ENCODE measurements at regions not wholly inside any gene's neighbourhood (a gene's known extent, or its start where the extent isn't known, plus 50 kb on each side); places are given as distances from the start of the nearest gene placed in this dataset.

GRCh38 chr14:101025696-101026095 lies 122.2 kb upstream of the RTL1 start:
- DNase-seq (ENCODE audit: low read depth, low spot score), result no peak

DNA sequence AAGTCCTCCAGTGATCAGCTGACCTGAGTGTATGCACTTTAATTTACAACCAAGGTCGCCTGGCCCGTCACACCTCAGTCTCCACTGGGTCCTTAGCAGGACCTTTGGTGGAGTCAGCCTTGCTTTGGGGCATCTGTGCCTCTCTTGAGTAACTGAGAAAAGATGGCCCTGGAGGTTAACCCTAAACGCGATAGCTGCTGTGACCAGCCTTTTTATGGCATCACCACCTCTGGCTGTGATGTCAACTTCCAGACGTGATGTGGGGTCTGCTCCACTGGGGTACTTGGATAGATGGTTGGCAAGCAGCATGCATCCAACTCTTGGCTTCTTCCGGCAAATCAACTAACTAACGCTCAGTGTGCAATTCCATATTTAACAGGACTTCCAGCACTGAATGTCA lies 122.8 kb upstream of the RTL1 start:
- DNase-seq (ENCODE audit: low read depth, low spot score), result no peak

DNA sequence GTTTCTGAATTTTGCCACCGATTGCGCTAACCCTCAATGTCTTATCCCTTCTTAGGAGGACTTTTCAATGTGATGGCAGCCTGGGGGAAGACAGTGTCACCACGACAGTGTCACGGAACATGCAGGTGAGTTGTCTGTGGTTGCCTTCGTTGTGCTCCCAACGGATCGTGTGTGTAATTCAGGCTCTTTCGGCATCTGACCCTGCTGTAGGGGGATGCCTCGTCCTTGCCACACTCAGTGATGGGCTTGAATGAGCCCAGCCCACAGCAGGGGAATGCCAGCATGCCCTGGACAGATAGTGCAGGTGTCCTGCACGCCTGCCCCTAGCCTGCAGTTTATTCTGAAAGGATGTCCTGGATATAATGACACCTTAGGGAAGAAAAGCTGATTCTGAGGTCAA lies 123.8 kb upstream of the RTL1 start:
- DNase-seq (ENCODE audit: low read depth, low spot score), result no peak

- DNase-seq (ENCODE audit: low read depth, low spot score), result no peak
Measured at GRCh38 chr14:101027966-101028365, 124.4 kb upstream of the RTL1 start.

DNA sequence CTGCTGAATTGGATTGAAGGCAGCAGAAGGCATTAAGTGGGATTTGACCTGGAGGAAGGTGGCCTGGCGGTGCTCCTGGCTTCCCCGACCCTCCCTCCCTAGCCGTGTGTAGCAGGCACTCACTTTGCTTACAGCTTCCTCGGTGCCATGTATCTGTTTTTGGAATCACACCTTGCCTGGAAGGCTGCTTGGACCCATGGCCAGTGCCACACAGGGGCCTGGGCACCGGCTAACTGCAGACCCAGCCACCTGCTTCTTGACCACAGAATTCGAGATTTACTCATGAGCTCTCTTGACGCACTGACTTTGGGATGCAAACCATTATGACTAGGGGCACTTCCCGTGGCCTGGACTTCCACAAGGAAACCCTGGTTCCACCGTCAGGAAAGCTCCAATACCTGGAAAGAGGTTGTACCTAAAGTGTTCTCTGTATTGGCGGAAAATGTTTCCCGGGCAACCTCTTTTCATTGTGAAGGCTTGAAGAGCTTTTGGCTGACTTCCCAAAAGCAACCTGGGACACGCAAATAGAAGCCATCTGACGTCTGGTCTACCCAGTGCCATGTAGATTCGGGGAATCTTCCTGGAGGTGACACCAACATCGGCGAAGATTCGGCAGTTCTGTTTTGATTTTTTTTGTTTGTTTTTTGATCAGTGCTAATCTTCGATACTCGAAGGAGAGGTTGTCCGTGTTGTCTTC lies 125.6 kb upstream of the RTL1 start:
- DNase-seq (ENCODE audit: low read depth, low spot score), result no peak

DNA sequence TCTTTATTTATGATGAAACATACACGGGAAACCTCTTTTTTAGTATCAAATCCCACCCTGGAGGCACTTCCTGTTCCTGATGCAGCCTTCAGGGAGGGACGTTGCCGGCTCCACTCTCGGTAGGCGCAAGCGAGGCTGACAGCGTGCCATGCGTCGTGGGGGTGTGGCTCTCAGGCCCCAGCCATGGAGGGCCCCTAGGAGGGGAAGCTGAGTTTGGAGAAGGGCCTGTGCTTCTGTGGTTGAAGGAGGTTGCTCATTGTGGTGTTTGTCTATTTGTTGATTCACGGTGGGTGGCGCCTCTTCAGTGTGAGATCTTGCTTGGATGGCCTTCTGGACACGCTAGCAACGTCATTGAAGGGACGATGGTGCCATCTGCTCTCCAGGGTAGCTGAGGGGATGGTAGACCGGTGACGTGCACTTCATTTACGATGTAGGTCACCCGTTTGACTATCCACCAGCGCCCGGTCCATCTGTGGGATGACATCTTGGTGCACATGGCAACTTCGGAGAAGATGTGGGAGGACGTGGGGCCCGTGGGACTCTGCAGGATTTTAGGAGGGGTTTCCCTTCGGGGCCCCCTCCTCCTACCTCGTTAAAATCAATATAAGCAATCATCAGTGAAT lies 126.3 kb upstream of the RTL1 start:
- DNase-seq (ENCODE audit: low read depth, low spot score), result no peak

DNA sequence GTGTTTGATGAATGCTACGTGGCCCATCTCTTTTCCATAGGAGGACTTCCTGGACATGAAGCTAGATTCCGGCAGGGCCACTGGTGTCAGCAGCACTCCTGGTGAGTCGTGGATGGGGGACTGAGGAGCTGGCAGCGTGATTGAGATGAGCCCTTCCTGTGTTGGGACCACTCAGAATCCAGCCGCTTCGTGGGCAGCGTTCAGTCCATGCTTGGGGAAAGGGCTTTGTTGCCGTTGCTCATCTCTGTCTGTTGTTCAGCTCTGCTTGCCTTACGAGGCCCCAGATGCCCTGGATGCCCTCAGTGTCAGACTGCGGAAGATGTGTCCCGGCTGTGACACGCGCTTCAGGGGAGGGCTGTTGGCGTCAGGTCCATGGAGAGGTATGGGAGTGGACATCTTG lies 127.1 kb upstream of the RTL1 start:
- no peak for DNase-seq (ENCODE audit: low read depth, low spot score)

GRCh38 chr14:101031186-101031585 lies 127.7 kb upstream of the RTL1 start:
- DNase-seq (ENCODE audit: low read depth, low spot score), result no peak

DNA sequence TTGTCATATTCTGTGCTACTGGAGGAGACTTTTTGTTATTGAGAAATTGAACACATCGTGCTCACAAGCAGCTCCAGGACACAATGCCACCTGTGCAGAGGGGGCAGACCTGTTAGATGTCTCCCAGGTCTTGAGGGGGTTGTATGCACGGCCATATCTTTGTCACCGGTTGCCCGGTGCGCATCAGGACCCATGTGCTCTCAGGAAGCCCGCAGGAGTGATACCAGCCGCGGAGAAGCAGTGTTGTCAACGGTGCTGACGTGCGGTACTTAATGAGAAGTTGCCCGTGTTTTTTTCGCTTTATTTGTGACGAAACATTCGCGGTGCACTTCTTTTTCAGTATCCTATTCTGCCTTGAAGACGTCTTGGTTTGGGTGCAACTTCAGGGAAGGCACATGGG lies 128.2 kb upstream of the RTL1 start:
- no peak for DNase-seq (ENCODE audit: low read depth, low spot score)

GRCh38 chr14:101032433-101032832 lies 128.9 kb upstream of the RTL1 start:
- no peak for DNase-seq (ENCODE audit: low read depth, low spot score)

DNA sequence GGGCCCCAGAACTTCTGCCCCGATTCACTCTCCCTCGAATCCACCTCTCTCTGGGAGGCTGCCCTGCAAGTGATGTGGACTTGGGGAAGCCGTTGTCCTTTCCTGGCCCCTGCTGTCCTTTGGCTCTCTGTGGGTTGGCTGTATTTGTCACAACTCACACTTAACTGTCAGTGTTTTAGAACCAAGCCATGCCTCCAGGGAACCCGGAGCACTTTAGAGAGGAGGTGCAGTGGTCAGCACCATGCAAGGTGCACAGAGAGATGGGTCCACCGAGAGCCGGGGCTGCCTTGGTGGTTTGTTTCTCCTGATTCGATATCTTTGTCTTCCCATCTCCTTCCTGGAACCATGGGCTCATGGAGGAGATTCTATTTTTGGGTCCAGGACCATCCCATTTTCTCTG lies 129.5 kb upstream of the RTL1 start:
- no peak for DNase-seq (ENCODE audit: low read depth, low spot score)

GRCh38 chr14:101033446-101034165 lies 130.1 kb upstream of the RTL1 start:
- DNase-seq (ENCODE audit: low read depth, low spot score), result no peak

GRCh38 chr14:101034986-101035385 lies 131.5 kb upstream of the RTL1 start:
- no peak for DNase-seq (ENCODE audit: low read depth, low spot score)

- no peak for DNase-seq (ENCODE audit: low read depth, low spot score)
Measured at GRCh38 chr14:101035466-101036225, 132.1 kb upstream of the RTL1 start.

DNA sequence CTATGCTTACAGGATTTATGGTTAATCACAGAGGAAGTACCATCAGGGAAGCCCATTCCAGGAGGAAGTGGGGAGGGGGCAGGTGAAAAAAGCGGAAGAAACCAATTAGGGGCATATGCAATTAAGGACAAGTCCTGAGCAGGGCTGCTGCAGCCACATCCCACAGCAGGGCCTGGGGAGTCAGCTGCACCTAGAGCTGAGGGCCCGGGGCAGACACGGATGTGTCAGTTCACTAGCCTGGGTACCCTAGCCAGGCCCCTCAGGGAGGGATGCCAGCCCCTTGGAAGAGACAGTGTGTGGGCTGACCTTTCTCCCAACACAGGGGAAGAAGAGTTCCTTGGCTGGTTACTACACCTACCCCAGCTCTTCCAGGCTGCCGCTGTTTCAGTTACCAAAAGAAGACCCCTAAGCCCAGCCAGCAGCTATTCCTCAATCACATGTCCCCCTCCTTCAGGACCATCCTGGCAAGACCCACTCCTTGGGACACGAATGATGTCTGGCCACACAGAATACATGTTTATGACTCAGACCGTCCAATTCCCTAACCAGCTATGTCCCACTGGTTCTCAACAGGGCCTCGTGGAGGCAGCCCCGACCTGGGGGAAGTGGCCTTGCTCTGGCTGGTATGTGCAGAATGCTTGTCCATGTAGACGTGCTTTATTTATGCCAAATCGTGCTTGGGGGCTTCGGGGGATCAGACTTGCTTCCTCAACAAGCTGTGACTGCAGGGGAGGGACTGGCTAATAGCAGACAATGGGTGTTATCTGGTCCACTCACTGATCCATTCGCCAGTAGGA lies 133.7 kb upstream of the RTL1 start:
- DNase-seq (ENCODE audit: low read depth, low spot score), result no peak

- no peak for DNase-seq (ENCODE audit: low read depth, low spot score)
Measured at GRCh38 chr14:101039031-101039754, 135.7 kb upstream of the RTL1 start.

DNA sequence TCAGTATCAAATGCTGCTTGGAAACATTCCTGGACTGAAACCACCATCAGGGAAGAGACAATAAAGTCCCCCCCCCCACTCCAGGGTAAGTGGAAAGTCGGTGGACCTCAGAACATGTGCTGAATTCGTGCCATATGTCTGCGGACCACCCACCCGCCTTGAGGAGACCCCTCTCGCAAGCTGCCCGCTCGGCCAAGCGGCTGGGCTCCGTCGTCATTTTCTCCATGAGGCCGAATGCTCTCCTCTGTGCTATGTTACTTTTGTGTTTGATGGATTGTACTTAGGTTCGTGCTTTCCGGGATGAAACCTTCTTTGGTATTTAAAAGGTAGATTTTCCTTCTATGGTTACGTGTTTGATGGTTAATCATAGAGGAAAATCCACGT lies 136.2 kb upstream of the RTL1 start:
- DNase-seq (ENCODE audit: low read depth, low spot score), result no peak

DNA sequence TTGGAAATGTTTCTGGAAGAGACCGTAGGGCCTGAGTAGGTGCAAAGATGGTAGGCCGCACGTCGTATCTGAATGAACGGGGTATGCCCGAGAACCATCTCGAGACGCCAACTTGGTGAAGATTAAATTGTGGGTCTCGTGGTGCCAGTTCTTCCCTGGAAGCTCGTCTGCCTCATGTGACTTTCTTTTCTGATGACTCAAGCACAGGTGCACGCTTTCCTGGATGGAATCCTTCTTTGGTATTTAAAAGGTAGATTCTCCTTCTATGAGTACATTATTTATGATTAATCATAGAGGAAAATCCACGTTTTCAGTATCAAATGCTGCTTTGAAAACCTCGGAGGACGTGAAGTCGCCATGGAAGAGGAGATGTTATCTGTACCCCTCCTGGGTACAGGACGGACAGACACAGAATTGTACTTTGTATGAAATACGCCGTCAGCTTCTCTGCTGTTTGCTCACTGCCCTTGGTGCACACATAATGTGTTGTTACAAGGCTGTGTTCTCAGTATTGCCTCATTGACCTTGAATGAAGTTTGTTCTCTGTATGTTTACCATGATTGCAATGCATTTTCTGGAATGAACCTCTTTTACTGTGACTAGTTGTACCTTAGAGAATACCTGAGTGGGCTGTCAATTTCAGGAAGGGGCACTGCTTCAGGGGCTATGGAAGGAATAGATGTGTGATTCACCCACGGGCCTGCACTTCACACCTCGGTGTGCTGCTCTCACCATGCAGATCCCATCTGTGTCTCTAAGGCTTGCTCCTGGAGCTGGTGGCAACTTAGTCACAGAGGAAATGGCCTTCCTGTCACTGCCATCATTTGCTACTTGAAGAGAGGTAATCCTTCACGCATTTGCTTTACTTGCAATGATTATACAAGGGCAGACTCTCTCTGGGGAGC lies 137.3 kb upstream of the RTL1 start:
- no peak for DNase-seq (ENCODE audit: low read depth, low spot score)

GRCh38 chr14:101043891-101044290 lies 140.4 kb upstream of the RTL1 start:
- DNase-seq (ENCODE audit: low read depth, low spot score), result no peak

DNA sequence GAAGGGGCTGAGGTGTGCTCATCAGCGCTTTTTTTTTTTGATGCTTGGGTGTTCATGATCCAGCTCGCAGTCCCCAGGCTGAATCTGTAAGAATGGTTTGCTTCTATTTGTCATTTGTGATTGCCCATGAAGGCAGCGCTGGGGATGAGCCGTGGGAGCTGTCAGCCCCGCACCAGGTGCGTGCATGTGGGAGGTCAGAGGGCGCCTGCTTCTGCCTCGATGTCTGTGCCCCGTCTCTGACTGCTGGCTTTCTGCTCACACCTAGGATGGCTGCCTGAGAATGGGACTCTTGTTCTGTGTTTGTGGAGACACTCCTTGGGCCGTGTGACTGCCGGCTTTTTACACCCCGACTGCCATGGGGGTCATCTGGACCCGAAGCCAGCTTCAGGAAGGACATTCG lies 141.2 kb upstream of the RTL1 start:
- DNase-seq (ENCODE audit: low read depth, low spot score), result no peak

All from activated CD4-positive, CD25-positive, alpha-beta regulatory T cell treated with anti-CD3 and anti-CD28 coated beads, Interleukin-2, amount 50 U/mL, for 16 hours (primary cell).